SJSA1 (cell line): ENCODE measurements at regions not wholly inside any gene's neighbourhood (a gene's known extent, or its start where the extent isn't known, plus 50 kb on each side); places are given as distances from the start of the nearest gene placed in this dataset.
"Not testable (repeated sequence)": the region's sequence is repeated elsewhere in the genome, so short reads cannot be mapped to it uniquely, and the experiment has no call there.

ENCODE experiments used
- DNase-seq, 2 experiments: peaks; one replicate each; pipeline ENCODE4 v3.0.0-alpha.2; 2015 to 2020; ENCODE audit warnings: low spot score in 2 of 2, low read depth in 1 of 2
- H3K27ac ChIP-seq: fragments of 250-450 bp; sonication (Bioruptor Pico); 2 replicates; pipeline ENCODE4 v1.5.1; 2020; ENCODE audit warnings: mild to moderate bottlenecking, moderate library complexity
- H3K27me3 ChIP-seq: fragments of 250-450 bp; sonication (Bioruptor Pico); replicated peaks from 2 replicates; pipeline ENCODE4 v1.5.1; 2020; ENCODE audit warnings: mild to moderate bottlenecking, moderate library complexity
- H3K36me3 ChIP-seq: fragments of 250-450 bp; sonication (Bioruptor Pico); 2 replicates; pipeline ENCODE4 v1.5.1; 2020; ENCODE audit warnings: mild to moderate bottlenecking
- H3K4me1 ChIP-seq: fragments of 250-450 bp; sonication (Bioruptor Pico); replicated peaks from 2 replicates; pipeline ENCODE4 v1.6.1; 2021; ENCODE audit warnings: mild to moderate bottlenecking
- H3K4me3 ChIP-seq: fragments of 250-450 bp; sonication (Bioruptor Pico); 2 replicates; pipeline ENCODE4 v1.5.1; 2020; ENCODE audit warnings: mild to moderate bottlenecking
- H3K9me3 ChIP-seq: fragments of 250-450 bp; sonication (Bioruptor Pico); replicated peaks from 2 replicates; pipeline ENCODE4 v1.5.1; 2020; ENCODE audit warnings: mild to moderate bottlenecking

GRCh38 chr6:115512923-115513322 is 547.8 kb downstream of the FRK start:
- H3K27me3 ChIP-seq, result no peaks in the 10 kb centered on the region
- no peak overlapping the region for H3K4me3 ChIP-seq
- no peaks in the 10 kb centered on the region for H3K36me3 ChIP-seq
- H3K27ac ChIP-seq, result no peak overlapping the region
- no peaks in the 10 kb centered on the region for H3K9me3 ChIP-seq
- DNase-seq, result no peak
- H3K4me1 ChIP-seq, result no peaks in the 10 kb centered on the region

GRCh38 chr6:115511771-115512170 is 548.9 kb downstream of the FRK start:
- no peaks in the 10 kb centered on the region for H3K27me3 ChIP-seq
- DNase-seq, result no peak
- H3K4me1 ChIP-seq, result no peaks in the 10 kb centered on the region
- no peak overlapping the region for H3K27ac ChIP-seq
- H3K9me3 ChIP-seq, result no peaks in the 10 kb centered on the region
- H3K36me3 ChIP-seq, result no peaks in the 10 kb centered on the region
- no peak overlapping the region for H3K4me3 ChIP-seq

- DNase-seq, H3K27me3 ChIP-seq, H3K4me3 ChIP-seq, H3K36me3 ChIP-seq, H3K27ac ChIP-seq, H3K4me1 ChIP-seq, H3K9me3 ChIP-seq: not testable (repeated sequence)
These were observed 558.3 kb downstream of the FRK start for GRCh38 chr6:115502432-115502831.

GRCh38 chr6:115495184-115495583 is 565.5 kb downstream of the FRK start:
- H3K9me3 ChIP-seq, result no peaks in the 10 kb centered on the region
- DNase-seq, result no peak
- no peaks in the 10 kb centered on the region for H3K27me3 ChIP-seq
- H3K27ac ChIP-seq, result no peak overlapping the region
- no peak overlapping the region for H3K4me3 ChIP-seq
- no peaks in the 10 kb centered on the region for H3K4me1 ChIP-seq
- H3K36me3 ChIP-seq, result no peaks in the 10 kb centered on the region

- Histone ChIP-seq H3K27me3 (no peaks in the 10 kb centered on the region), H3K4me1 (no peaks in the 10 kb centered on the region), H3K27ac (no peak overlapping the region), H3K9me3 (no peaks in the 10 kb centered on the region), H3K36me3 (no peaks in the 10 kb centered on the region), H3K4me3 (no peak overlapping the region)
- DNase-seq, result no peak
These were observed 573.4 kb downstream of the FRK start for GRCh38 chr6:115487331-115487730.

- no peak overlapping the region for H3K4me3 ChIP-seq
- no peak overlapping the region for H3K27ac ChIP-seq
- H3K27me3 ChIP-seq, result no peaks in the 10 kb centered on the region
- no peak for DNase-seq
- H3K4me1 ChIP-seq, result no peaks in the 10 kb centered on the region
- no peaks in the 10 kb centered on the region for H3K36me3 ChIP-seq
- no peaks in the 10 kb centered on the region for H3K9me3 ChIP-seq
These were observed 575.3 kb downstream of the FRK start for GRCh38 chr6:115485400-115485799.

GRCh38 chr6:115480543-115480942 is 580.1 kb downstream of the FRK start:
- DNase-seq, H3K4me1 ChIP-seq, H3K27ac ChIP-seq, H3K4me3 ChIP-seq, H3K36me3 ChIP-seq, H3K27me3 ChIP-seq, H3K9me3 ChIP-seq: not testable (repeated sequence)

GRCh38 chr6:115474443-115475041 is 586.1 kb downstream of the FRK start:
- Histone ChIP-seq H3K9me3 (no peaks in the 10 kb centered on the region), H3K36me3 (no peaks in the 10 kb centered on the region), H3K27ac (no peak overlapping the region), H3K4me1 (no peaks in the 10 kb centered on the region), H3K4me3 (no peak overlapping the region), H3K27me3 (no peaks in the 10 kb centered on the region)
- no peak for DNase-seq

- H3K27me3 ChIP-seq, result no peaks in the 10 kb centered on the region
- no peak overlapping the region for H3K27ac ChIP-seq
- DNase-seq, result no peak
- no peaks in the 10 kb centered on the region for H3K9me3 ChIP-seq
- H3K4me3 ChIP-seq, result no peak overlapping the region
- no peaks in the 10 kb centered on the region for H3K4me1 ChIP-seq
- H3K36me3 ChIP-seq, result no peaks in the 10 kb centered on the region
These were observed 592.3 kb downstream of the FRK start for GRCh38 chr6:115468272-115469005.

GRCh38 chr6:115467726-115468125 is 593.0 kb downstream of the FRK start:
- no peaks in the 10 kb centered on the region for H3K9me3 ChIP-seq
- no peak overlapping the region for H3K4me3 ChIP-seq
- DNase-seq, result no peak
- H3K27ac ChIP-seq, result no peak overlapping the region
- H3K36me3 ChIP-seq, result no peaks in the 10 kb centered on the region
- no peaks in the 10 kb centered on the region for H3K27me3 ChIP-seq
- H3K4me1 ChIP-seq, result no peaks in the 10 kb centered on the region

GRCh38 chr6:115460913-115461312 is 599.8 kb downstream of the FRK start:
- Histone ChIP-seq H3K27me3 (no peaks in the 10 kb centered on the region), H3K4me3 (no peak overlapping the region), H3K36me3 (no peaks in the 10 kb centered on the region), H3K4me1 (no peaks in the 10 kb centered on the region), H3K9me3 (no peaks in the 10 kb centered on the region), H3K27ac (no peak overlapping the region)
- DNase-seq, result no peak

GRCh38 chr6:115456848-115457247 is 603.8 kb downstream of the FRK start:
- no peaks in the 10 kb centered on the region for H3K36me3 ChIP-seq
- DNase-seq, result no peak
- no peaks in the 10 kb centered on the region for H3K4me1 ChIP-seq
- no peak overlapping the region for H3K27ac ChIP-seq
- H3K4me3 ChIP-seq, result no peak overlapping the region
- H3K27me3 ChIP-seq, result no peaks in the 10 kb centered on the region
- no peaks in the 10 kb centered on the region for H3K9me3 ChIP-seq

GRCh38 chr6:115443825-115444478 is 616.7 kb downstream of the FRK start:
- H3K4me1 ChIP-seq, result no peaks in the 10 kb centered on the region
- H3K27ac ChIP-seq, result no peak overlapping the region
- no peak overlapping the region for H3K4me3 ChIP-seq
- no peak for DNase-seq
- H3K36me3 ChIP-seq, result no peaks in the 10 kb centered on the region
- 0 out of 2 replicates have a peak, but pooled peaks cover 2% of the 10 kb centered on the region for H3K27me3 ChIP-seq
- no peaks in the 10 kb centered on the region for H3K9me3 ChIP-seq

GRCh38 chr6:115442323-115442722 is 618.4 kb downstream of the FRK start:
- Histone ChIP-seq H3K9me3 (no peaks in the 10 kb centered on the region), H3K36me3 (no peaks in the 10 kb centered on the region), H3K27ac (no peak overlapping the region), H3K27me3 (0 out of 2 replicates have a peak, but pooled peaks cover 2% of the 10 kb centered on the region), H3K4me3 (no peak overlapping the region), H3K4me1 (no peaks in the 10 kb centered on the region)
- no peak for DNase-seq
